GM18507 (cell line): ENCODE measurements at regions not wholly inside any gene's neighbourhood (a gene's known extent, or its start where the extent isn't known, plus 50 kb on each side); places are given as distances from the start of the nearest gene placed in this dataset.
A peak's percentile ranks its signal among the peaks of the same experiment; 100 is the strongest.
"Not testable (repeated sequence)": the region's sequence is repeated elsewhere in the genome, so short reads cannot be mapped to it uniquely, and the experiment has no call there.

Experiments
- DNase-seq: peaks from one replicate; pipeline ENCODE4 v3.0.0; 2011; ENCODE audit warnings: low read depth; ENCODE audit not compliant: insufficient read length; ENCODE audit errors: extremely low spot score
- FAIRE-seq: peaks from 2 replicates; lab custom pipeline; 2011; peaks lifted over from hg19 to GRCh38; lab: Jason Lieb, UNC

- FAIRE-seq: no peak
These were observed 50.9 kb downstream of the ANXA2R start for GRCh38 chr5:42989190-42989589.

DNA sequence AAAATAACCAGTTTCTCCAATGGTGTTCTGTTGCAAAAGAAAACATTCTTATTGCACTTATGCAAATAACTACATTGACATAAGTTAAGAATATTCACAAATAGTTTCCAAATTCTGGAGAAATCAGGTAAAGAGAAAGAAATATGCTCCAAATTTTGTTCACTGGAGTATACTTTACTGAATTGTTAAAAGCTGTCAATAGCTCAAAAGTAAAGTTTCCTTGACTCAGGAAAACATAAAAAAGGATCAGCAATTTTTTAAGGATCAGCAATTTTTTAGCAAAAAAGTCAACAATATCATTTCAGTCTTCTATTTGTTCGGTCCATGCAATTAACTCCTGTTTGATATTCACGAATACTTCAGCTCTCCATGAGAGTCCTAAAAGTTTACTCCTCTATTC, 51.6 kb downstream of the ANXA2R start:
- DNase-seq (no peak), FAIRE-seq (no peak)

More at GRCh38 chr5:42989190-42989589, 50.9 kb downstream of the ANXA2R start:
- DNase-seq: no peak

GRCh38 chr5:42985129-42986037, 54.7 kb downstream of the ANXA2R start:
- no peak for FAIRE-seq
- no peak for DNase-seq

DNA sequence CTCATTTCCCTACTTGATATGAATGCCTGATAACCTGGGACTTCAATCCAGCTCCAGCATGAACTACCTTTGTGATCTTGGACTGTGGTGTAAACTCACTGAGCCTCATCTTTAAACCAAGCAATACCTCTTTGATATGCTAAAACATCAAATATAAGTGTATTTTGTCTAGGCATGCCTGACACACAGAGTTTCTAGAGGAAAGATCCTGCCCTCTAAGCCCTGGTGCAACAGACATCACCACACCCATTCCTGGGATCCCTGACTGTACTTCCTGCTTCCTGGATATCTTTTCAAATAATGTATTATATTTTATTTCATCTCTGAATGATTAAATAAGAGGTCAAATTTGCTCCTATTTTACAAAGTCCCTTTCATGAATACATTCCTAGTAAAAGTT, 55.8 kb downstream of the ANXA2R start:
- DNase-seq: no peak
- FAIRE-seq: no peak

GRCh38 chr5:42982107-42982622, 58.0 kb downstream of the ANXA2R start:
- FAIRE-seq (no peak), DNase-seq (no peak)

GRCh38 chr5:42981417-42982106, 58.6 kb downstream of the ANXA2R start:
- FAIRE-seq, DNase-seq: not testable (repeated sequence)

DNA sequence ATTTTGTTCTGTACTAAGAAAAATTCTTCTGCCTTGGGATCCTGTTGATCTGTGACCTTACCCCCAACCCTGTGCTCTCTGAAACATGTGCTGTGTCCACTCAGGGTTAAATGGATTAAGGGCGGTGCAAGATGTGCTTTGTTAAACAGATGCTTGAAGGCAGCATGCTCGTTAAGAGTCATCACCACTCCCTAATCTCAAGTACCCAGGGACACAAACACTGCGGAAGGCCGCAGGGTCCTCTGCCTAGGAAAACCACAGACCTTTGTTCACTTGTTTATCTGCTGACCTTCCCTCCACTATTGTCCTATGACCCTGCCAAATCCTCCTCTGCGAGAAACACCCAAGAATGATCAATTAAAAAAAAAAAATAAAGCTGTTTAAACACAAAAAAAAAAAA, 59.1 kb downstream of the ANXA2R start:
- not testable (repeated sequence) for FAIRE-seq, DNase-seq

DNA sequence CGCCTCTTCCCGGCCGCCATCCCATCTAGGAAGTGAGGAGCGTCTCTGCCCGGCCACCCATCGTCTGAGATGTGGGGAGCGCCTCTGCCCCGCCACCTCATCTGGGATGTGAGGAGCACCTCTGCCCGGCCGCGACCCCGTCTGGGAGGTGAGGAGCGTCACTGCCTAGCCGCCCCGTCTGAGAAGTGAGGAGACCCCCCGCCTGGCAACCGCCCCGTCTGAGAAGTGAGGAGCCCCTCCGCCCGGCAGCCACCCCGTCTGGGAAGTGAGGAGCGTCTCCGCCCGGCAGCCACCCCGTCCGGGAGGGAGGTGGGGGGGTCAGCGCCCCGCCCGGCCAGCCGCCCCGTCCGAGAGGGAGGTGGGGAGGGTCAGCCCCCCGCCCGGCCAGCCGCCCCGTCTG, 59.7 kb downstream of the ANXA2R start:
- not testable (repeated sequence) for DNase-seq, FAIRE-seq

- not testable (repeated sequence) for DNase-seq, FAIRE-seq
These were observed 60.9 kb downstream of the ANXA2R start for GRCh38 chr5:42979242-42979641.

DNA sequence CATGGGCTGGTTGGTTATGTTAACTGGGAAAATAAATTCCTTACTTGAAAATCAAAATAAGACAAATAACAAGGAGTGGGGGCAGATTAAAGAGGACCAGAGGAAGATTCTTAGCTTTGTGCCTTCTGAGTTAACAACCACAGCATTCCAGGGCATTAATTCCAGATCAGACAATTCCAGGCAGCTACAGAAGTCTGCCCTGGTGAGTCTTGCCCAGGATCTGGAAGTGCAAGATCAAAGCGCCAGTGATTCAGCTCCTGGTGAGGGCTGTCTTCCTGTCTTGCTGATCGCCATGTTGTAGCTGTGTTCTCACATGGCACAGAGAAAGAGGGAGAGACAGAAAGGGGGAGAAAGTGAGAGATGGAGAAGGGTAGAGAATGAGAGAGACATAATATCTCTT, 65.6 kb downstream of the ANXA2R start:
- FAIRE-seq: no peak
- no peak for DNase-seq

GRCh38 chr5:42970636-42971559, 69.2 kb downstream of the ANXA2R start:
- DNase-seq (no peak), FAIRE-seq (no peak)

- DNase-seq (no peak), FAIRE-seq (no peak)
These were observed 74.2 kb downstream of the ANXA2R start for GRCh38 chr5:42965934-42966333.

DNA sequence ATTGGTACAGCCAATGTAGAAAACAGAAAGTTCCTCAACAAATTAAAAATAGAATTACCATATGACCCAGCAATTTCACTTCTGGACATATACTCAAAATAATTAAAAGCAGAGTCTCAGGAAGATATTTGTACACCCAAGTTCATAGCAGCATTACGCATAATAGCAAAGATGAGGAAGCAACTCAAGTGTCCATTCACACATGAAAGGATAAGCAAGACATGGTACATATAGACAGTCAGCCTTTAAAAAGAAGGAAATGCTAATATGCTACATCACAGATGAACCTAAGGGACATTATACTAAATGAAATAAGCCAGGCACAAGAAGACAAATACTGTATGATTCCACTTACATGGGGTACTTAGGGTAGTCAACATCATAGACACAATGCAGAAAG, 76.7 kb downstream of the ANXA2R start:
- peak; percentile 5 for FAIRE-seq
- DNase-seq: no peak

DNA sequence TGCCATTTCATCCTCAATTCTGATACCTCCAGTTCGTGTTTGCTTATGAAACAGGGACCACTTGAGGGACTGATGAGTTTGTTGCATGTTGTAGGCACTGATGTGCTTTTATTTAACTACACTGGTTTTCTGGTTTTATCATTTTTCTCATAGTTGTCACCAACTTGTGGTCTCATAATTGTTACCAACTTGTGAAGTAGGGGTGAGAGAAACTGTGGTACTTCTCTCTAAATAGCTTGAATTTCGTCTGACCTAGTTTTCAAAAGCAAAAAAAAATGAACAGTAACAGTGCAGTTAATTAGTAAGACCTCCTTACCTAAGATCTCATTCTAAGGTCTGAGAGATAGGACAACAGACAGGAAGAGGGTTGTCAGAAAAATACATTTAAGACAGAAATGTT, 78.0 kb downstream of the ANXA2R start:
- FAIRE-seq (no peak), DNase-seq (no peak)

DNA sequence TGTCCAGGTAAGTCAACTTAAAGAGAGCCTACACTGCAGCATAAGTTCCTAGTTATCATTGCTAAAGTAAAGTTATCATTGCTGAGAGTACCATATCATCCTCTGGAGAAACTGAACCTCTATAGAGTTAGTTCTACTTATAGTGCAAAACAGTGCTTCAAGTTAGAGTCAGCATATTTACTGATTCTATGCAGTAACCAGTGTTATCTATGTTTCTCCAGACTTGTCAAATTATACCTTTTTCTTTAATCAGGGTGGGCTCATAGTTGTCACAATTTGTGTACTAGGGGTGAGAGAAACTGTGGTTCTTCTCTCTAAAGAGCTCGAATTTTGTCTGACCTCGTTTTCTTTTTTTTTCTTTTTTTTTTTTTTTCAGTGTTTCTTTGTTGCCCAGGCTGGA, 79.6 kb downstream of the ANXA2R start:
- DNase-seq: no peak
- FAIRE-seq: no peak

DNA sequence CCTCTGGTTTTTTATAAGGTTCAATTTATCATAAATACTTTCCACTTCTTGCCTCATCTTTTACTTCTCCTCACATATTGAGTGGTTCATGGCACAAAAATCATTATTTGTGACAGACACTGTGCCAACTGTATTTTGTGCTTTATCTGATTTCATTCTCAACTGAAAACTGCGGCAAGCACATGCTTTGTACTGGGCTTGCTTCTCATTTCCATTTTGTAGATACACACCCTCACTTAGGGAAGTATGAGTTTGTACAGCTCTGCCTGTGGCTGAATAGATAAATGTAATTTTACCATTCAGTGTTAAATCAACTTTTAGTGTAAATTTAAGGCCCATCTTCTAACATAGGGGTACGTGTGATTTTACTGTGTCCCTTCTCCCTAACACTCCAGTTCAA, 83.6 kb downstream of the ANXA2R start:
- DNase-seq (no peak), FAIRE-seq (no peak)

- DNase-seq (no peak), FAIRE-seq (no peak)
These were observed 87.1 kb downstream of the ANXA2R start for GRCh38 chr5:42953041-42953440.

- no peak for FAIRE-seq
- no peak for DNase-seq
These were observed 87.5 kb downstream of the ANXA2R start for GRCh38 chr5:42952578-42952974.

- peak; percentile 67 for FAIRE-seq
- peak; percentile 35 for DNase-seq
These were observed 88.8 kb downstream of the ANXA2R start for GRCh38 chr5:42951293-42951840.
